HUES64 (cell line): ENCODE measurements at regions not wholly inside any gene's neighbourhood (a gene's known extent, or its start where the extent isn't known, plus 50 kb on each side); places are given as distances from the start of the nearest gene placed in this dataset.

Source experiments
- H3K27ac ChIP-seq: 2 replicates; pipeline ENCODE4 v1.7.0; 2013; ENCODE audit warnings: low read depth, low read length, inconsistent platforms
- H3K27me3 ChIP-seq: 2 replicates; pipeline ENCODE4 v1.6.1; 2013; ENCODE audit warnings: mild to moderate bottlenecking, low read length; ENCODE audit not compliant: insufficient read depth
- H3K36me3 ChIP-seq: 2 replicates; pipeline ENCODE4 v1.6.1; 2013; ENCODE audit warnings: mild to moderate bottlenecking, low read length; ENCODE audit not compliant: insufficient read depth
- H3K4me1 ChIP-seq: 2 replicates; pipeline ENCODE4 v1.6.1; 2013; ENCODE audit warnings: mild to moderate bottlenecking, low read length, moderate library complexity; ENCODE audit not compliant: insufficient read depth
- H3K4me3 ChIP-seq: 2 replicates; pipeline ENCODE4 v1.5.1; 2013; ENCODE audit warnings: mild to moderate bottlenecking, low read length, moderate library complexity
- H3K9ac ChIP-seq: 2 replicates; pipeline ENCODE4 v1.6.1; 2013; ENCODE audit warnings: mild to moderate bottlenecking, low read depth, low read length
- H3K9me3 ChIP-seq: 2 replicates; pipeline ENCODE4 v1.6.1; 2013; ENCODE audit warnings: low read depth, low read length; ENCODE audit not compliant: insufficient read depth
- WGBS: fragments of 150-250, 120-280 bp; methylation state at CpG from one replicate; pipeline ENCODE4 v1.1.7; 2013; ENCODE audit warnings: missing lambda C conversion rate; 5-methylcytosine and 5-hydroxymethylcytosine counted together

DNA sequence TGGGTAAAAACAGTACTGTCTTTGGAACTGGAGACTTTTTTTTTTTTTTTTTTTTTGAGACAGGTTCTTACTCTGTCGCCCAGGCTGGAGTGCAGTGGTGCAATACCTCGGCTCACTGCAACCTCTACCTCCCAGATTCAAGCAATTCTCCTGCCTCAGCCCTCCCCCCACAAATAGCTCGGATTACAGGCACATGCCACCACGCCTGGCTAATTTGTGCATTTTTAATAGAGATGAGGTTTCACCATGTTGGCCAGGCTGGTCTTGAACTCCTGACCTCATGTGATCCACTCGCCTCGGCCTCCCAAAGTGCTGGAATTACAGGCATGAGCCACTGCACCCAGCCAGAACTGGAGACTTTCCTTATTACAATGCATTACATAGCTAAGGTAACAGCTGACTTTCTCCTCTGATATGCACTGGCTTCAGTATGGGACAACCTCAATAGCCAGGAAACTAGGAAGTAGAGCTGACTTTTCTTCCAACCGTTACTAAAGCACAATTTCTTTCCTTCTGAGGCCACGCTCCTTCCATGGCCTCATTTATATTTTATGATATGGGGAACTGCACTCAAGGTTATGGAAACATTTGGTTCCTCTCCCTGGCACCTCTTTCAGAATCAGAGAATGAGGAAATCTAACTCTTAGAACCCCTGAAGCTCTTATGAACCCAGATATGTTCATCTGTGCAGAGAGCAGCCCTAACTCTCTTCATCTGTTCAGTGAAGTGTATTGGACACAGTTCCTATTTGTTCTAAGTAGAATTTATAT lies 53.5 kb upstream of the FAM9B start:
- 87% methylated on average over 6 of the region's 8 CpGs for WGBS
- H3K27me3 ChIP-seq, result no peaks in the 10 kb centered on the region
- no peak overlapping the region for H3K9ac ChIP-seq
- H3K36me3 ChIP-seq, result no peaks in the 10 kb centered on the region
- no peak overlapping the region for H3K27ac ChIP-seq
- peaks cover 7% of the 10 kb centered on the region; the same call in 1 of the 2 replicates for H3K4me1 ChIP-seq
- H3K4me3 ChIP-seq, result no peak overlapping the region
- no peaks in the 10 kb centered on the region for H3K9me3 ChIP-seq

GRCh38 chrX:9088896-9089295 lies 55.0 kb upstream of the FAM9B start:
- 60% methylated on average over 2 of the region's 2 CpGs for WGBS
- H3K27ac ChIP-seq, result no peak overlapping the region
- no peaks in the 10 kb centered on the region for H3K9me3 ChIP-seq
- no peaks in the 10 kb centered on the region for H3K27me3 ChIP-seq
- no peak overlapping the region for H3K4me3 ChIP-seq
- no peaks in the 10 kb centered on the region for H3K36me3 ChIP-seq
- H3K4me1 ChIP-seq, result peaks cover 7% of the 10 kb centered on the region; the same call in 1 of the 2 replicates
- no peak overlapping the region for H3K9ac ChIP-seq

DNA sequence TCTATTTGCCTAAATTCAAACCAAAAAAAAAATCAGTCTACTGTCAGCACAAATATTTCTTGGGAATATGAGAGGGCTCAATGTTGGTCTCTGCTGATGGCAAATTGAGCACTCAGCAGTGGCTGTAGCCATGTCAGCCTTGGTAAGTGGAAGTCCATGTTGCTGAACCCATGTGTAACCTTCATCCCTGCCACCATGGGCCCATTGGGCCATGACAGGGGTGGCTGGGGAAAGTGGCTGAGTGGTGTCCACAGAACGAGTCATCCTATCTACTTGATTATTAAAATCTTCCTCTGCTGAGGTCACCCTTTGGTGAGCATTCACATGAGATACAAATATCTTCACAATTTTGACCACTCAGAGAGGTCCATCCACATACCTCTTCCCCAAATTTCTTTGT lies 56.8 kb upstream of the FAM9B start:
- H3K27ac ChIP-seq, result no peak overlapping the region
- H3K27me3 ChIP-seq, result no peaks in the 10 kb centered on the region
- peaks cover 7% of the 10 kb centered on the region; the same call in 1 of the 2 replicates for H3K4me1 ChIP-seq
- no peaks in the 10 kb centered on the region for H3K36me3 ChIP-seq
- H3K9ac ChIP-seq, result no peak overlapping the region
- H3K9me3 ChIP-seq, result no peaks in the 10 kb centered on the region
- WGBS, result 75% methylated on average over 1 of the region's 1 CpG
- no peak overlapping the region for H3K4me3 ChIP-seq

GRCh38 chrX:9091258-9091657 lies 57.3 kb upstream of the FAM9B start:
- Histone ChIP-seq H3K4me3 (no peak overlapping the region), H3K4me1 (peaks cover 7% of the 10 kb centered on the region; the same call in 1 of the 2 replicates), H3K27ac (no peak overlapping the region), H3K9me3 (no peaks in the 10 kb centered on the region), H3K9ac (no peak overlapping the region), H3K27me3 (no peaks in the 10 kb centered on the region), H3K36me3 (no peaks in the 10 kb centered on the region)
- WGBS, result 100% methylated on average over 4 of the region's 4 CpGs

- H3K9ac ChIP-seq, result no peak overlapping the region
- H3K4me3 ChIP-seq, result no peak overlapping the region
- no peaks in the 10 kb centered on the region for H3K36me3 ChIP-seq
- 92% methylated on average over 2 of the region's 4 CpGs for WGBS
- H3K4me1 ChIP-seq, result no peaks in the 10 kb centered on the region
- no peaks in the 10 kb centered on the region for H3K27me3 ChIP-seq
- no peak overlapping the region for H3K27ac ChIP-seq
- no peaks in the 10 kb centered on the region for H3K9me3 ChIP-seq
These were observed 69.0 kb upstream of the FAM9B start for GRCh38 chrX:9102956-9103355.

DNA sequence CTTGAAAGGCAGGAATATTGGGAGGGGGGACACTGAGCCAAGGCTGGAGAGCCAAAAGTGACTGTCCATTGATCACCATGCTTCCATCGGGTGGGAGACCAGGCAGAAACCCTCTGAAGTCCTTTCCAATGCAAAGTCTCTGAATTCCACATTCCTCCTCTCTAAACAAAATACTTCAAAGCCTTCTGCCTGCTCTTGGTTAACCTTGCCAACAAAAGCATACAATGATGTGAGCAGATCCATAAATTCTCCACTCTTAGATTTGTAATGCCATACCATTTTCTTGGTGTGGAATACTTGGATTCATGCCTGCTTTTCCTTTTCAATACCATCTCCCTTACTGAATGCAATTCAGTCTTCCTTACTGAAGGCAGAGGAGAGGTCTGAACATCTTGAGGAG lies 74.1 kb upstream of the FAM9B start:
- no peaks in the 10 kb centered on the region for H3K36me3 ChIP-seq
- H3K4me3 ChIP-seq, result no peak overlapping the region
- no peaks in the 10 kb centered on the region for H3K4me1 ChIP-seq
- no peaks in the 10 kb centered on the region for H3K9me3 ChIP-seq
- H3K27ac ChIP-seq, result no peak overlapping the region
- WGBS, result 88% methylated on average over 1 of the region's 1 CpG
- H3K9ac ChIP-seq, result no peak overlapping the region
- no peaks in the 10 kb centered on the region for H3K27me3 ChIP-seq

- 93% methylated on average over 4 of the region's 5 CpGs for WGBS
These were observed 76.9 kb upstream of the FAM9B start for GRCh38 chrX:9110808-9111207.

GRCh38 chrX:9114245-9114644 lies 80.3 kb upstream of the FAM9B start:
- no peak overlapping the region for H3K4me3 ChIP-seq
- WGBS, result 86% methylated on average over 1 of the region's 2 CpGs
- H3K4me1 ChIP-seq, result no peaks in the 10 kb centered on the region
- no peak overlapping the region for H3K27ac ChIP-seq
- H3K36me3 ChIP-seq, result no peaks in the 10 kb centered on the region
- H3K9ac ChIP-seq, result no peak overlapping the region
- no peaks in the 10 kb centered on the region for H3K27me3 ChIP-seq
- no peaks in the 10 kb centered on the region for H3K9me3 ChIP-seq

More at GRCh38 chrX:9110808-9111207, 76.9 kb upstream of the FAM9B start:
- Histone ChIP-seq H3K4me3 (no peak overlapping the region), H3K36me3 (no peaks in the 10 kb centered on the region), H3K9ac (no peak overlapping the region), H3K9me3 (no peaks in the 10 kb centered on the region), H3K27ac (no peak overlapping the region), H3K4me1 (no peaks in the 10 kb centered on the region), H3K27me3 (no peaks in the 10 kb centered on the region)

DNA sequence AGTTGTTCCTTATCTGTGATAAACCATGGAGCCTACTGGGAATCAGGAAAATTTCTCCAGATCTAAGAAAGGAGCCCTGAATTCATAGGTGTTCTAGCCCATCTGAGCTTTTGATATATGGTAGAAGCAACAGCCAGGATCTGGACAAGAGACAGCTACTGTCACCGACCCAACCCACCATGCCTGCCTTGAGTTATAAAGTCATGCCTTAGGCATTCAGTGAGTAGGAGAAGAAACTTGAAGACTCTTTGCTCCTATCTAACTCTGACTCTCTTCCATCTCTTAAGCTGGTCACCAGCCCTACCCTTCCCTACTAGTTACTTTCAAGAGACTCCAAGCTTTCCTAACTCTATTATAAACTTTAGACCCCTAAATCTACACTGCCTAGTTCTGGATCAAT lies 83.9 kb upstream of the FAM9B start:
- H3K27me3 ChIP-seq, result no peaks in the 10 kb centered on the region
- 67% methylated on average over 1 of the region's 1 CpG for WGBS
- no peak overlapping the region for H3K4me3 ChIP-seq
- no peaks in the 10 kb centered on the region for H3K36me3 ChIP-seq
- H3K27ac ChIP-seq, result no peak overlapping the region
- H3K9me3 ChIP-seq, result no peaks in the 10 kb centered on the region
- H3K9ac ChIP-seq, result no peak overlapping the region
- no peaks in the 10 kb centered on the region for H3K4me1 ChIP-seq

- Histone ChIP-seq H3K9me3 (no peaks in the 10 kb centered on the region), H3K4me1 (no peaks in the 10 kb centered on the region), H3K4me3 (no peak overlapping the region), H3K36me3 (no peaks in the 10 kb centered on the region), H3K9ac (no peak overlapping the region), H3K27me3 (no peaks in the 10 kb centered on the region), H3K27ac (no peak overlapping the region)
- WGBS, result 94% methylated on average over 6 of the region's 6 CpGs
These were observed 88.8 kb upstream of the FAM9B start for GRCh38 chrX:9122519-9123245.

GRCh38 chrX:9127986-9128385 lies 94.1 kb upstream of the FAM9B start:
- Histone ChIP-seq H3K4me3 (no peak overlapping the region), H3K27ac (no peak overlapping the region), H3K36me3 (no peaks in the 10 kb centered on the region), H3K9ac (no peak overlapping the region), H3K9me3 (no peaks in the 10 kb centered on the region), H3K27me3 (no peaks in the 10 kb centered on the region), H3K4me1 (no peaks in the 10 kb centered on the region)
- WGBS, result 95% methylated on average over 5 of the region's 6 CpGs
